Kidney capillary endothelial cell (primary cell): ENCODE measurements at regions not wholly inside any gene's neighbourhood (a gene's known extent, or its start where the extent isn't known, plus 50 kb on each side); places are given as distances from the start of the nearest gene placed in this dataset.

ENCODE experiments used
- DNase-seq: peaks from one replicate; pipeline ENCODE4 v3.0.0-alpha.2; 2018; ENCODE audit warnings: low spot score

GRCh38 chrX:6906608-6907007, 240.9 kb upstream of the STS start:
- no peak for DNase-seq

- no peak for DNase-seq
Observed at GRCh38 chrX:6904156-6904555, 243.4 kb upstream of the STS start.

- DNase-seq, result no peak
Observed at GRCh38 chrX:6898371-6898770, 249.1 kb upstream of the STS start.

- DNase-seq, result no peak
Observed at GRCh38 chrX:6891404-6891803, 256.1 kb upstream of the STS start.

- DNase-seq, result no peak
Observed at GRCh38 chrX:6890544-6891261, 256.8 kb upstream of the STS start.

GRCh38 chrX:6885909-6886308, 261.6 kb upstream of the STS start:
- DNase-seq, result no peak

- DNase-seq, result no peak
Observed at GRCh38 chrX:6885396-6885795, 262.1 kb upstream of the STS start.

- no peak for DNase-seq
Observed at GRCh38 chrX:6861456-6861855, 286.1 kb upstream of the STS start.

GRCh38 chrX:6857749-6858148, 289.8 kb upstream of the STS start:
- no peak for DNase-seq

GRCh38 chrX:6856471-6856870, 291.0 kb upstream of the STS start:
- DNase-seq, result no peak

- no peak for DNase-seq
Observed at GRCh38 chrX:6852869-6853268, 294.6 kb upstream of the STS start.

- no peak for DNase-seq
Observed at GRCh38 chrX:6852121-6852520, 295.4 kb upstream of the STS start.

- DNase-seq, result no peak
Observed at GRCh38 chrX:6851140-6851539, 296.4 kb upstream of the STS start.

- no peak for DNase-seq
Observed at GRCh38 chrX:6849716-6850414, 297.6 kb upstream of the STS start.

- no peak for DNase-seq
Observed at GRCh38 chrX:6832619-6833018, 297.7 kb upstream of the VCX3A start.

GRCh38 chrX:6826856-6827255, 291.9 kb upstream of the VCX3A start:
- no peak for DNase-seq

- no peak for DNase-seq
Observed at GRCh38 chrX:6821730-6822129, 286.8 kb upstream of the VCX3A start.

- no peak for DNase-seq
Observed at GRCh38 chrX:6813836-6814370, 279.0 kb upstream of the VCX3A start.

GRCh38 chrX:6812087-6812486, 277.2 kb upstream of the VCX3A start:
- no peak for DNase-seq

- no peak for DNase-seq
Observed at GRCh38 chrX:6810776-6811175, 275.9 kb upstream of the VCX3A start.

GRCh38 chrX:6803607-6804006, 268.7 kb upstream of the VCX3A start:
- DNase-seq, result no peak

- DNase-seq, result no peak
Observed at GRCh38 chrX:6793000-6793399, 258.1 kb upstream of the VCX3A start.

- DNase-seq, result no peak
Observed at GRCh38 chrX:6783912-6784311, 249.0 kb upstream of the VCX3A start.

GRCh38 chrX:6782831-6783230, 247.9 kb upstream of the VCX3A start:
- DNase-seq, result no peak
